Mucosa of descending colon (tissue), 3 donors: ENCODE measurements at regions not wholly inside any gene's neighbourhood (a gene's known extent, or its start where the extent isn't known, plus 50 kb on each side); places are given as distances from the start of the nearest gene placed in this dataset.
"Not testable (repeated sequence)": the region's sequence is repeated elsewhere in the genome, so short reads cannot be mapped to it uniquely, and the experiment has no call there.

Source experiments
- ATAC-seq: fragments of 200-7000 bp; cut with Tn5 transposase; one replicate; pipeline ENCODE4 v1.9.1; 2020; ENCODE audit warnings: mild to moderate bottlenecking, moderate library complexity
- DNase-seq, 3 donors: peaks; one replicate each; pipeline ENCODE4 v3.0.0-alpha.2; 2020
- H3K36me3 ChIP-seq: fragments of 200-600 bp; one replicate; pipeline ENCODE4 v1.8.0; 2021; ENCODE audit warnings: low read depth, mild to moderate bottlenecking
- H3K4me1 ChIP-seq: fragments of 200-600 bp; one replicate; pipeline ENCODE4 v1.8.0; 2021; ENCODE audit warnings: low read depth, mild to moderate bottlenecking
- H3K4me3 ChIP-seq: fragments of 200-600 bp; one replicate; pipeline ENCODE4 v1.8.0; 2021; ENCODE audit warnings: mild to moderate bottlenecking
- H3K9me3 ChIP-seq: fragments of 200-600 bp; one replicate; pipeline ENCODE4 v1.8.0; 2021; ENCODE audit warnings: mild to moderate bottlenecking
- CTCF ChIP-seq: fragments of 200-600 bp; IDR thresholded peaks from one replicate; pipeline ENCODE4 v1.8.0; 2022; ENCODE audit warnings: antibody characterized with exemption, mild to moderate bottlenecking
- intact Hi-C, 2 donors: fragments of 100-400 bp; cut with DNase I in 1 of 2; cut with micrococcal nuclease in 1 of 2; formaldehyde crosslinking; loops; one replicate each; pipeline versions ENCODE4 v1.11.0 to v1.11.1; 2022; cut with DNase I, micrococcal nuclease
- donor health status: DM: no; HTN: no; CAD: no; lungs with moderate emphysema.
- donor health status: DM: no; HTN: no; CAD: no.
- donor health status: DM: no; HTN: yes; CAD: no.

DNA sequence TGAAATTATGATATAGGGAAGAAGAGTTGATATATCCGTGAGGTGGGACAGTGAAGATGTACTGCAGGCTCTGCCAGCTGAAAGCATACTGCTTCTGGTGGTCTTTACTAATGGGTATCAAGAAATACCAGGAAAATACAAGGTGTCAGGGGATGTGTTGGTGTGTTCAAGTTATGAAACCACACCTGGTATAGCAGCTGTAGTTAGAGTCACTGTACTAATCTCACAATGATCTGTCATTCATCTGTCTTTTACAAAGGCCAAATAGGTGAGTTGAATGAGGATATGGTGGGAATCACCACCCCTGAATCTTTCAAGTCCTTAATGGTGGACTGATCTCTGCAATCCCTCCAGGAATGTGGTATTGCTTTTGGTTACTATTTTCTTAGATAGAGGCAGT lies 152.7 kb downstream of the NFKBIZ start:
- ATAC-seq (no peak), DNase-seq (no peak)
- H3K36me3 ChIP-seq = no peaks in the 10 kb centered on the region
- intact Hi-C loops = no loop called here
- H3K4me3 ChIP-seq = no peak overlapping the region
- no peaks in the 10 kb centered on the region for H3K4me1 ChIP-seq
- no peaks in the 10 kb centered on the region for H3K9me3 ChIP-seq
- no peak for TF ChIP-seq CTCF

GRCh38 chr3:102004561-102004960 lies 155.2 kb downstream of the NFKBIZ start:
- no peak overlapping the region for H3K4me3 ChIP-seq
- intact Hi-C loops = no loop called here
- TF ChIP-seq CTCF = no peak
- no peak for DNase-seq
- no peaks in the 10 kb centered on the region for H3K9me3 ChIP-seq
- H3K4me1 ChIP-seq = no peaks in the 10 kb centered on the region
- H3K36me3 ChIP-seq = no peaks in the 10 kb centered on the region
- ATAC-seq = no peak

DNA sequence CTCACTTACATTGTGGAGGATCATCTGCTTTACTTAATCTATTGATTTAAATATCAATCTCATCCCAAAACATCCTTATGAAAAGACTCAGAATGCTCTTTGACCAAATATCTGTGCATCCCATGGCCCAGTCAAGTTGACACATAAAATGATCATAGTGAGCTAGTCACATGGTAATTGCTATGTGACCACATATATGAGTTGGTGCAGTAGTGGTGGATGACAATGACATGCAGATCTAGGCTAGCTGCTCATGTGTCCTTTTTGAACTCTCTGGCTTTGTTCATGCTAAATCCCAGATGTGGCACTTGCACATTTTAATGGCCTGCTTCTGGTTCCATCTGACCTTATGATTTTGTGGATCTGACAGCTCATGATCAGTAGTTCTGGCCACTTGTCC lies 156.2 kb downstream of the NFKBIZ start:
- Histone ChIP-seq H3K36me3 (no peaks in the 10 kb centered on the region), H3K4me3 (no peak overlapping the region), H3K4me1 (no peaks in the 10 kb centered on the region), H3K9me3 (no peaks in the 10 kb centered on the region)
- intact Hi-C loops = no loop called here
- DNase-seq (no peak), ATAC-seq (no peak)
- TF ChIP-seq CTCF = no peak

DNA sequence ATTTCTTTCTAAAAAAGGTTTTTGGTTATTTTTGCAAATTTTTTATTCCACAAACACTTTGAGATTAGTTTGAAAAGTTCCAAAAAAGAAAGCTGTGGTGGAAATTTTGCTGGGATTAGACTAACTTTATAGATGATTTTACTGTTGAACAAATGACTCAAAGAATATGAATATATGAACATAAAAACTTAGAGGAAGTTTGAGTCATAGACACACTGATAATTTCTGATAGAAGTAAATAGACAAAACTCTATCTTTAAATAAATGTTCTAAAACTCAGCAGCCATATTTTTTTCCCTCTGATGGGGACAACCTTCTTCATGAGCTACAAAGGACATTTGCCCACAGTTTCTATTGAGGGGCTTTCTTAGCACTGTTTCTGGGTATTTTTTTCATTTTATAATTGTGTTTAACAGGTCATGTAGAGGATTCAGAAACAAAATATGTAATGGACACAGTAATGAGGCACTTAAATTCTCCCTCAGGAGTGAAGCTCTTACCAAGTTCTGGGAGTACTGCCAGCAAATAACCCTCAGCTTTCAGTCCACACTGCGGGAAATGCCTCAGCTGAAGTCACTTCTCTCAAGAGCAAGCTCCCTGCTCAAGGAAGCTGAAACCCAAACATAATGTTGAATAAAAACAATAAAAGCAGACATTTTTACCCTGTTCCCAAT lies 157.6 kb downstream of the NFKBIZ start:
- no peaks in the 10 kb centered on the region for H3K4me1 ChIP-seq
- no peaks in the 10 kb centered on the region for H3K36me3 ChIP-seq
- ATAC-seq (no peak), DNase-seq (no peak)
- no peaks in the 10 kb centered on the region for H3K9me3 ChIP-seq
- intact Hi-C loops = no loop called here
- H3K4me3 ChIP-seq = no peak overlapping the region
- TF ChIP-seq CTCF = no peak

- intact Hi-C loops, H3K4me3 ChIP-seq, ATAC-seq, H3K9me3 ChIP-seq, H3K4me1 ChIP-seq, H3K36me3 ChIP-seq: not testable (repeated sequence)
- peak in 1 of 3 donors; percentile 31 for DNase-seq
Measured at GRCh38 chr3:102008436-102008835, 159.1 kb downstream of the NFKBIZ start.

DNA sequence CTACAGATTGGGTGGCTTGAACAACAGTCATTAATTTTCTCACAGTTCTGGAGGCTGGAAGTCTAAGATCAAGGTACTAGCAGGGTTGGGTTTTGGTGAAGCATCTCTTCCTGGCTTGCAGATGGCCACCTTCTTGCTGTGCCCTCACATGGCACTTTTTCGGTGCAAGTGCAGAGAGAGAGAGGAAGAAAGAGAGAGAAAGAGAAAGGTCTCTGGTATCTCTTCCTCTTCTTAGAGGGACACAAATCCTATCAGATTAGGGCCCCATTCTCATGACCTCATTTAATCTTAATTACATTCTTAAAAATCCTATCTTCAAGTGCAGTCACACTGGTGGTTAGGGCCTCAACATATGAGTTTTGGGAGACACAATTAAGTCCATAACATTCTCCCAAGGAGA lies 167.1 kb downstream of the NFKBIZ start:
- H3K36me3 ChIP-seq = no peaks in the 10 kb centered on the region
- no peak overlapping the region for H3K4me3 ChIP-seq
- DNase-seq = no peak
- intact Hi-C loops = no loop called here
- no peak for TF ChIP-seq CTCF
- no peaks in the 10 kb centered on the region for H3K9me3 ChIP-seq
- ATAC-seq = no peak
- H3K4me1 ChIP-seq = no peaks in the 10 kb centered on the region
